ENCODE measurements at regions not wholly inside any gene's neighbourhood (a gene's known extent, or its start where the extent isn't known, plus 50 kb on each side); places are given as distances from the start of the nearest gene placed in this dataset.

DNA sequence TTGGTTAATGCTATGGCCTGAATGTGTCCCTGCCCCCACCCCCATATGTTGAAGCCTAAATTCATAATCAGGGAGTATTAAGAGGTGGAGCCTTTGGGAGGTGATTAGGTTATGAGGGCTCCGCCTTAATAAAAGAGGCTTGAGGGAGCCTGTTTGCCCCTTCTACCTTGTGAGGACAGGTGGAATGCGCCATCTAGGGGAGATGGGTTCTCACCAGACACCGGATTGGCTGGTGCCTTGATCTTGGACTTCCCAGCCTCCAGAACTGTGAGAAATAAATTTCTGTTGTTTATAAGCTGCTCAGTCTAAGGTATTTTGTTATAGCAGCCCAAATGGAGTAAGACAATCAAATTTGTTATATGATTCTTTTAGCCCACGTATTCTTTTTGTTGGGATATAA is 148.3 kb downstream of the PTCSC3 start:
- no peak for DNase-seq

DNA sequence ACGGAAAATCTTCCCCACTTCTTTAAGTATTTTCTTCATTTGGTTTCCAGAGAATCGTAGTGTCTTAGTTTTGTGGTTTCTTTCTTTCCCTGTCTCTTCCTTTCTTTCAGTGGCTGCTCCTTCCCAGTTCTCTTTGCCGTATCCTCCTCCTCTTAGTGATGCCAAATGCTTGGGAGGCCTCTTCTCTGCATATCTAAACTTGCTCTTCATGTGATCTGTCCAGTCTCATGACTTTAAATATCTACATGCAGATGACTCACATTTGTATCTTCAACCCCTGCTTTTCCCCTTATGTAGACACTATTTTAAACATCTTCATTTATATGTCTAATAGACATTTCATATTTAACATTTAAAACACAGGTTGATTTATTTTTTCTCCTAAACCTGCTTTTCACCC is 149.2 kb downstream of the PTCSC3 start:
- DNase-seq, result no peak

DNA sequence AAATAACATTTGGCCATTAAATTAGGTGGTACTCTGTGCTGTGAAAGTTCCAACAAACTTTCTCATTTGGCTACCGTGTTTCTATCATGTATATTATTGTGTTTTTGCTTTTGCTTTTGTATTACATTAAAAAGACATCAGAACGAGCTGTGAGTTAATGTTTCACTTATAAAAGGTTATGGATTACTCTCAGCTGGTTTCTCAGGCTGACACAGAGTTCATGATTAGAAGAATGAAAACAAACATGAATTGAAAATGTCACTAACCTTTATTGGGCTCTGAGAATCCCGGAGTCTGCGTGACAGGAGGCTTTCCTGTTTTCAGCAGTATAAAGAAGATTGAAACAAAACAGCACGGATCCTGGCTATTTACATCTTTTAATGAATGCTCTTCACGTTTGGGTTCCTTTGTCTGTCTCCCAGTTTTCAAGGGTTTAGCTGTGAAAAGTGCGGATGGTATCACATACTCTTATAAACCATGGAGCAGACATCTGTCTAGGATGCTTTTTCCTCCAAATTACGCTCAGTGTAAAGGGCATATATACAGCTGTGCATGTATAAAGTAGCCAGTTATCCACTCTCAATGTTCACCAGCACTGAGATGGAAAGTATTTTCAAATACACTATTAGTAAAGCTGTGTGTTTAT is 153.6 kb downstream of the PTCSC3 start:
- DNase-seq, result no peak

DNA sequence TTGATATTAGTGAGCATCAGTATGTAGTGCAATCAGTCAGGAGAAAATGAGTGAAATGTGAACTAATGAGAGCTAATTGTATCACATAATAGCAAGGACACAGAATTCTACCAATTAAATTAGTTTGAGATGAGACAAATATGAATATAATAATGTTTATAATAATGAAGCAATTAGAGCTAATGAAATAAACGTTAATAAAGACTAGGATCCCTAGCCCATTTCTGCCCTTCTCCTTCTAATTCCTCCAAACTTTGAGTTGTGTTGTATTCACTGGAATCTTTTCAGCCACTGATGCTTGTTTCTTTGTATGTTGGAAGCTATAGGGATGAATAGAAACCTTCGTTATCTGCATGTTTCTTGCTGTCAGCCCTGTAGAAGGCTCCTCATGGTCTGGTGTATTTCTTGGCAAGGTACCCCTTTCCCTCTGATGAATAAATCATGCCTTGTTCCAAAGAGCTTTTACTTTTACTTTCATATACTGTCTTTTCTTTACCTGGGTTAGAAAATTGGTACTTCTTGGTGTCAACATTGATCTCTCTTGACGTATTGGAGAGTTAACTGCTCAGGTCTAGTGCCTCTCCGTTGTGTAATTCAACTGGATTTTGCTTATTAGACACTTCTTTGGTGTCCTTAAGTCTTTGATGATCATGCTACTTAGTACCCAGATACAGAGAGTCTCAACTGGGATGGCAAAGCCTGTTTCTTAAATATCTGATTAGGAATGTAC is 154.8 kb downstream of the PTCSC3 start:
- no peak for DNase-seq

DNA sequence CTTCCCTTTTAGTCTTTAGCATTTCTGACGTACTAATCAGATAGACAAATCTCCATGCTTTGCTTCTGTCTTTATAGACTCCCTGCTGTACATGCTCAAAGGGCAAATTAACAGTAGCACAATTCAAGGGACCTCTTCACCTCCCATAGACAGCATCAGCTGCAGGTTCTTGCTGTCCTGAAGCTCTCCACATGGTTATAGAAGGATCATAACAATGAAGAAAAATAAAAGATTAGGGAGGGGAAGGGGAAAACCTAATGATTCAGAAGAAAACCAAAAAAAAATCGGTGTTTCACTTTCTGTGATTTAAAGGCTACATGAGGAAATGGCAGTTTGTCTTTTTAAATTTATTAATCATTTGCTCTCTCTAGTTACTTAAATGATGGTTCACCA is 155.5 kb downstream of the PTCSC3 start:
- DNase-seq, result no peak

DNA sequence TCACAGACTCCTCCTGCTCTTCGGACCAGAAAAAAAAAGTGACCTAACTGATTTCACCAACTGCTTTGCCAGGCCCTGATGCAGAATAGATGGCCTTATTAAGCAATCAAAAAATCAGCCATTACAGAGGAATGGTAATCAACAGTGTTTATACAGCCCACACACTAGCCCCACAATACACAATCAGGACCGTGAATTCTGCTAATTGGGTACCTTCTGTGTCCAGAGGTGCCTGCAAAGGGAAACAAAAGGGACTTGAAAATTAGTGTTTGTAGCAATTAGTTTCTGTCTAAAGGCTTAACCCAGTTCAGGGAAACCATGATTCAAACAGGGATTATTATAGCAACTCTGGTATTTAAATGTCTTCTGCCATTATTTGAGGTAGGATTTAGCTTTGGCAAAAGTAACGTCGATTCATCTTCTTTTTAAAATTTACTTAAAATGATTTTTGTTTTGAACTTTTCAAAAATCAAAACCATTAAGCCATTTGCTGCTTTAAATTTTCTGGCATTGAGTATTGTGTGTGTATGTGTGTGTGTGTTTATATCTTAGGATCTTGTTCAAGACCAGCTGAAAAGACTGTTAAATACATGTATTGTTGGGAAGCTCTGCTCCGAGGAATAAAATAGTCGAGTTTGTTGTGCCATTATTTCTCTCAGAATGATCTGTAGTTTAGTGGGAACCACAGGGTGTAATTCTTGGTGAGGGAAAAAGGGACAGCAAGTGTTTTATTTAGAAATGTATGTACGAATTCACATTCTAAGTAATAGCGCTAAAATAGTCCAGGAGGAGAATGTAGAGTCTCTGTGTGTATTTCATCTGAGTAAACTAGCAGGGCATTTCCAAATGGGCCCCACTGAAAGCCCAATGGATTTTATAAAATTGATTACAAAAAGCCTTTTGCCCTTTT is 156.1 kb downstream of the PTCSC3 start:
- no peak for DNase-seq

DNA sequence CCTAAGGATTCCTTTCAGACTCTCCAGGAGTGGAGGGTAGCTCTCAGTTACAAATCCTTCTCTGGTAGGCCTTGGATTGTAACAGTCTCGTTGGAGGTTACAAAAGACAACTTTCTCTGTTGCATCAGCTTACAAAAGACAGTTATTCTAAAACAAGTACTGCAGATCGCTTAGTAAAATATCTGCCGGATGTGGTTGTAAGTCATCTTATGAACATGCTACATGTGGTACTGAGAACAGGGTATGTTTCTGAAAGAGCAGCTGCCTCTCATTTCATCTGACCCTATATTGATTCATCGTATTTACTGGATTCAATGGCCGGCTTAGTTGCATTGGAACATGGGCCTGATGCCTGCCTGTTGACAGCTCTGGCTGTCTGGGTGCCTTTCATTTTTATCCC is 157.4 kb downstream of the PTCSC3 start:
- DNase-seq, result no peak

DNA sequence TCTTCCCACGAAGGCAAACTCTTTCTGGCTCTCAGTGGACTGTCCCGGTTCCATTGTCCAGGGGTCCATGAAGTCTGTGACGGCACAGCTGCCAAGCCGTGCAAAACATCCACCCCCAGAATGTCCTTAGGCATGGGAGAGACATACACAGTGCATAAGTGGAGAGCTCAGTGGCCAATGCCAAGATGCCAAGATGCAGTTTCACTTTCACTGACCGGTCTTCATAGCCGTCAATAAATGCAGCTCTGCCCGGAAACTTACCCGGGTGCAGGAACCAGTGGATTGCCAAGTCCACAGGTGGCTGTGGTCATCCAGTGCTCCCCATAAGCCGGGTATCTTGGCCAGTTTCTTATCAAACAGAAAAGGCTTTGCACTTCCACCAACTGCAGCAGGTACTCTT is 162.3 kb downstream of the PTCSC3 start:
- DNase-seq, result no peak

DNA sequence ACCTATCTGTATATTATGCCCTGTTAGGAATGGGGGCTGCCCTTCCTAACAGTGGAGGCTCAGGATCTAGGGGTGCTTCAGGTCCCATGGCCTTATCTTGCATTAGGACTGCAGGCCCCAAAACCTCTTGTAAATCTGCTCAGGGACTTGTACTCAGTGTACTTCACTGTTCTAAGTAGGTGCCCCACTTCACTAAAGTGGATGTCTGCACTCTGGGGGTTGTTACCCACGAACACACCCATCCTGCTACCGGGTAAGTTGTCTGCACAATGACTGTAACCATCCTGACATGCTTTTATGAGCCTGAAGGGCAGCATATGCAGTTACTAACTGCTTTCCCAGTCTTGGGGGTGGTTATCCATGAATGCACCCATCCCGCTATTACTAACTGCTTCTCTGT is 163.0 kb downstream of the PTCSC3 start:
- DNase-seq, result no peak

DNA sequence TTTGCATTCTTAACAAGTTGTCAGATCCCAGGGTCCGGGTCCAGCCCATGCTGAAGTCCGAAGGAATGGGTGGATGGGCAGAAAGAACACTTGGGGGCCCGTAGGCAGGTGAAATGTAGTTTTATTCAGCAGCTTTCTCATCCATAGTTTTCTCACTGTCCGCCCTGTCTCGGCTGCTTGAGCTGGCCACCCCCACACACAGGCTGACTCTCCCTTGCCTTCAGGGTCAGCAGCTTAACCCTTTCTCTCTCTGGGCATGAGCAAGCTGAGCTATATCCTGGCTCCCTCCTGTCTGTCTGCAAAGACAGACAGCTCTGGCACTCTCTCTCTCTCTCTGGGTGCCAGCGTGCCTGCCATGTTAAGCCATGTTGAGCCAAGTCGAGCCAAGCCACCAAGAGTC is 163.9 kb downstream of the PTCSC3 start:
- DNase-seq, result no peak

DNA sequence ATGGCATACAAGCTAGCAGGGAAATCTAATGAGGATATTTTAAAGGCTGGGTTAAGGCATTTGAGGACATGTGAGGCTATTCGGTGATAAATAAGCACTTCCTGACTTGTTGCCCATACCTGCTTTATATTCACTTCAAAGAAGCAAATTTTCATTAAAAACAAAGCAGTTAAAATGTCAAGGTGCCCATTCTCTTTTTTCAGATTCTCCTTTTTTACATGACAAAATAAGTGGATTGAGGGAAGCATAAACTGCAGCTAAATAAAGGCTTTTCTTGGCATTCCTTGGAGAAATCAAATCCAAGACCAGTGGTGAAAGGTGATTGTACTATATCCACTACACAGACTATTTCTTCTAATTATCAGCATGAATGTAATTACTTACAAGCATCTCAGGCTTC is 166.9 kb downstream of the PTCSC3 start:
- no peak for DNase-seq

DNA sequence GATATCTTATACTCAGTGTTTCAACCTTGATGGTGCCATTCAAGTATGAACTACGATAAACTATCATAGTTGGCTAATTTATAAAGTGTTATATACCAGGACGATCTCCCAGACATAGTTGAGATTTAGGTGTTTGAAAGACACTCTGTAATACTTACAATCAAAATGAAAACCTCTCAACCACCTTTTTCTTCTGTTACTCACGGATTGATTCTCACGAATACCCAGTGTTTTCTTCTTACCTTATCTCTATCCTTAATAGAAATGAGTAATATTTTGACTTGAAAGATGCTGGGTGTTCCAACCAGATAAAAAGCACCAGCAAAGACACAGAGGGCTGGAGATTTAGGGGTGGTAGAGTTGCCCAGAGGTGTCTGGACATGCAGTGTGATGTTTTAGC is 169.9 kb downstream of the PTCSC3 start:
- no peak for DNase-seq

DNA sequence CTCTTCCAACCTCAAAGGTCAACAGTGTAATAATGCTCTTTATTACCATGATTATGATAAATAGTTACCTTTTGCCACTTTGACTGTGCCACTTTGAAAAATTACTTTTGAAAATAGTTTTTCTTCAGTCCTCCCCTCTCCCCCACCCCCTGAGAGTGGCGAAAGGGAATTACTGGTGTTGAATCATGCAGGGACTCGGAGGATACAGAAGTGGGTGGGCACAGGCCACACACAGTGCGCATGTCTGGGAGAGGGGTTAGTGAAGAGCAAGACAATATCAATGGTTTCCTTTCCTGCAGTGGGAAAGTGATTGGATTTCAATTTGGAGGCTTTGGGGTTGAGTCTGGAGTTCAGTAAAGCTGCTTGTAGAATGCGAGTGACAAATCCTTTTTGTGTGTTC is 170.9 kb downstream of the PTCSC3 start:
- DNase-seq, result no peak

DNA sequence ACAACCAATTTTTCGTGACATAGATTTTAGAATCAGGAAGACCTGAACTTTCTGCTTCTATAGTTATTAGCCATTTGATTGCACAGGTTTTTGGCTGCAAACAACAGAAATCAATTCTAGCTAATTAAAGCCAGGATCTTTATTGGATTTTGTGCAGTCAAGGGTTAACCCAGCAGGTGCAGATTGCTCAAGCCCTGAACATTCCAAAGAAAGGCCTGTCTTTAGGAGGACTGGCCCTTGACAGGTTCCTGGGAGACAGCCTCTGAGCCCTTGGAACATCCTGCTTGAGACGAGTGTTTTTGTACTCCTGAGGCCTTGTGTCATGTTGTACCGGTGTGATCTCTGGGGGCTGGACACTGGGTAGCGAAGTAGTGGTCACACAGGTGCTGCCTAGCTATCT is 174.6 kb downstream of the PTCSC3 start:
- no peak for DNase-seq

DNA sequence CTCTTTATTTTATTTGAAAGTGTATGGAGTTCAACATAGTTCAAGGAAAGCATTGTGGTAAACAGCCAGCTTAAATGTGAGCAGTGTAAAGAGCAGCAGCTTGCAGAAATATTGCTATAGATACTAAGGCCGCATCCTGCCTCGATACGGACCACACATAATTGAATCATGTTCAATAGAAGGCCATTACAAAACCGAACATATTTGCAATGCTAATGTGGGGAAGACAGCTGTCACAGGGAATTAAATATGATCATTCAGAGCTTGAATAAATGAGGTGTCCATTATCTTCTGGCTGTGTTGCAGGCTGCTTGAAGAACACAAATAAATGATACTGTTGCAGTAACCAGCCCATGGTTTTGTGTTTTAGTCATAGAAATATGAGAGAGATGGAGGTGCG is 173.2 kb downstream of the BRMS1L start:
- DNase-seq, result no peak

DNA sequence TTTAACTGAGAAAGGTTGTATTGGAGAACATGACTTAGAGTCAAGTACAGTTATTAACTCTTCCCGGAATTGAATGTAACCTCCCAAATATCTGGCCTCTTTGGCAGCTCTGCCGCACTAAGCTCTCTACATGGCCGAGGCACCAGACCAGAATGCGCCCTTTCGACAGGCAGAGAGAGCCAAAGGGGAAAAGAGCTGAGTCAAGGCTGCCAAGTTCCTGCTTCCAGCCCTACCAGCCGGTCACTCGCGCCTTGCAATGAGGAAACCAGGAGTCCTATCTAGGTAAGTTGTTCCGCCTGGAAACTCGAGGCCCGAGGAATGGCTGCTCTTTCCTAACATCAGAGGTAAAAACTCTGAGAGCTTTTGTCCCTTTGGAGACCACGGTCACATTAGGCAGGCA is 172.2 kb downstream of the BRMS1L start:
- DNase-seq, result no peak

DNA sequence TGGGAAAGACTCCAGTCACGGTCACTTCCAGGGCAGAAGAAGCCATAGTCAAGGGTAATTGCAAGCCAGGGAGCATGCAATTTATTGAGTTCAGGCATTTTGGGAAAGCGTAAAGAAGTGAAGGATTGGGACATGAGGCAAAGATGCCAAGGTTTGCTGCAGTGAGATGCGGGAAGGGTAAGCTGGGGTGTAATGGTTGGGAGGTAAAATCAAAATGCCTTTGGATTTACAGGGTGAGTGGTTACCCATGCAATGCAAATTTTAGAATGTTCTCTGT is 167.5 kb downstream of the BRMS1L start:
- DNase-seq, result no peak

DNA sequence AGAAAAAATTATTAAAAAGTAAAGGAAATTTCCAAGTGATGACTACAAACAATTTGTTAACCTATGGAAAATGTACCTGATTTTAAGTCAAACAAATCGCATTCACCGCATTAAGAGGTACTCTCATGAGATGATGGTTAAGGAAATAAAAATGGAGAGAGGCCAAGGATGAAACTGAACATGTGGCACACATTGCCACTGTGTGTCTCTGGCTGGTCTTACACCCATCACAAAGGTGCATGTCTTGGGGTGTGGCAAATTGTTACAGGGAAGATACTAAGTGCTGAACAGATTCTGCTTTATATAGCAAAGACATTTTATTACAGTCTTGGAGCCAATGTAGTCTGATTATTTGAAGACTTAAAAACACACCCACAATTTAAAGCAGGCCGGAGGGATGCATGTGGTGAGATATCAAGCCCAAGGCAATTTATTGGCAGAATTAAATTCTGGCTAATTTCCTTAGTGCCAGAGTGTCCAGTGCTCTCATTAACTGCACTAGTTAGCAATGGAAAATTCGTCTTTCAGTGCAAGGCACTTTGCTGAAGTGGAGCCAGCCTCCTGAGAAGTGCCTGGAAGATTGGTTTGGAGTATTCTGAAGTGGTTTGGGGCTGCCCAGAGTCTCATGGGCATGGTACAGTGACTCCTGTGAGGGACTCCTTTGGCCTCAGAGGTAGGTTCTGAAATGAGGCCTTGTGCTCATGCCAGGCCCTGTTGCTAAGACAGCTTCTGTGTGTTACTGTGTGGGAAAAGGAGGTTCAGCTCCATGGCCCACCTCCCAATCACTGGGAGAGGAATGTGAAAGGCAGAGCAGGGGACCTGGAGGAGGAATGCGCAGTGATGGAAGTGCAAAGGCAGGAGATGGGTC is 166.9 kb downstream of the BRMS1L start:
- no peak for DNase-seq

DNA sequence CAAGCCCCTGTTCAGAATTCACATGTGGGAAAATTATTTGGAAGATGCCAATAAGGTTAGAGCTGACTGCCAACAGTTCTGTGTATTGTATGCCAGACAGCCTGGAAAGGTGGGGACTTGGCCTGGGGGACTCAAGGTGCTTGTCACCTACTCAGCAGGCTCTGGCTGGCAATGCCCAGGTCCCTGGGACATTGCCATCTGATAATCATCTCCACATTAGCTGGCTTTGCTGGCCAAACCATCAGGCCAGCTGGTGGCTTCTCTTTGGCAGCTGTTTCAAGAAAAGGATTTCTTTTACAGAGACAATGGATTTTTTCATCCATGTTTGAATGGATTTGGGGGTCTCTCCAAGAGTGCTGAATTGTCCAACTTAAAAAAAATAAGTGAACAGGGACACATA is 165.2 kb downstream of the BRMS1L start:
- DNase-seq, result no peak

DNA sequence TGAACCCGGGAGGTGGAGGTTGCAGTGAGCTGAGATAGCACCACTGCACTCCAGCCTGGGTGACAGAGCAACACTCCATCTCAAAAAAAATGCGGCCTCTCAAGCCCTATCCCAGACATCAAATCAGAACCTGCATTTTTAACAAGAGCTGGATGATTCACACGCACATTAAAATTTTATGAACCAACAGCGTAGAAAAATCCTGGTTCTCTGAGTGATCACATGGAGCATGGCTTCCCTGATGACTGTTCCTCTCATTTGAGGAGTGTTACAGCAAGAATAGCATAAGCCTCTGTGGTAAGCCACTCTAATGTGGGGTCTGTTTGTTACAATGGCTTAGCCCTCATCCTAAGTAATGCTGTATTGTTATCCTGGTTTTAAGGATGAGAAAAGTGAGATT is 163.6 kb downstream of the BRMS1L start:
- DNase-seq, result no peak

DNA sequence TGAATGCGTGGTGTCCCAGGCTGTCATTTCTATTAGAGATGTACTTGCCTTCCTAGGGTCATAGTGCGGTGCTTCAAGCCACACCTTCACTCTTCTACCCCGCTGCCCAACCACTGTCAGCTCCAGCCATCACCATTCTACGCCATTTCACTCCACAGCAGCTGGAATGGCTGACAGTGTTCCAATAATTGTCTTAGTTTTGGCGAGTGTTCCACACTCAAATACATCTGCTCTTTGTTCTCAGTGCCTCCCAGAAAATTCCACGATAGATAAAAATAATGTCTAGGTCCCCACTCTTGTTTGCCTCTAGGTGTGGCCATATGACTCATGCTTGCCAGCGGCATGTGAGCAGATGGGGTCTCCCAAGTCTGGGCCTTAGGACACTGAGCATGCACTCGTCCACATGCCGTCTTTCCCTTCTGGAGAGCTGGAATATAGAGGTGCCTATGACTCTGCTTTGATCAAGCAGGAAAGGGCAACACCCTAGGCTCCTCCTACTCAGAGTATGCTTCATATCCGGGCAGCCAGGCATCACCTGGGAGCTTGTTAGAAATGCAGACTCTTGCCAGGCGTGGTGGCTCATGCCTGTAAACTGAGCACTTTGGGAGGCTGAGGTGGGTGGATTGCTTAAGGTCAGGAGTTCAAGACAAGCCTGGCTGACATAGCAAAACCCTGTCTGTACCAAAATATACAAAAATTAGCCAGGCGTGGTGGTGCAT is 163.0 kb downstream of the BRMS1L start:
- DNase-seq, result no peak

DNA sequence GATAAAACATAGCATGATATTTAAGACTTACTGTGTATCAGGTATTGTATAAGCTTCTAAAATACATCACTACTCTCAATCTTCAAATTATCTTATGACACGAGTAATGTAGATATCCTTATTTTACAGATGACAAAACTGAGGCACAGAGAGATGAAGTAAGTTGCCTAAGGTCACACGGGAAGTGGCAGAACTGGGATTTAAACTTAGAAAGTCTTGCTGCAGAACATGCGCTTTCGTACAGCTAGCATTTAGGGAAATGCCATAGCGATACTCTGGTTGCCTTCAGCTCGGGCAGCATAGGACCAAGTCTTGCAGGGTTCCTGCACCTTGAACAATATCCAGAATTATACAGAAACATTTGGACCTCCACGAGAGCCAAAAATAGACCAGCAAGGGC is 162.4 kb downstream of the BRMS1L start:
- DNase-seq, result no peak

DNA sequence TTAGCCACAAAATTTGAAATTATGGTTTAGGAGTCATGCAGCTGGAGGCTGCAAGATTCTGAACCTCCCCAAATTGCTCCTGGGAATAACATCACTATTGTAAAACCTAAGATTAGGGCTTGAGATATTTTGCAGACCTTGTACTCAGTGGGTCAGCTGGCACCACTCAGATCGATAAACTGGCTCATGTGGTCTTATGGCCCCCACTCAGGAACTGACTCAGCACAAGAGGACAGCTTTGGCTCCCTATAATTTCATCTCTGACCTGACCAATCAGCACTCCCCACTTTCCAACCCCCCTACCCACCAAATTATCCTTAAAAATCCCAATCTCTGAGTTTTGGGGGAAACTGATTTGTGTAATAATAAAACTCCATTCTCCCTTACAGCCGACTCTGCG is 161.6 kb downstream of the BRMS1L start:
- no peak for DNase-seq

All from KG1 (cell line).